Heart left ventricle (tissue), 13 donors: ENCODE measurements at regions not wholly inside any gene's neighbourhood (a gene's known extent, or its start where the extent isn't known, plus 50 kb on each side); places are given as distances from the start of the nearest gene placed in this dataset.

Source experiments
- POLR2A ChIP-seq, 2 donors: fragments of 450-650 bp; IDR thresholded peaks; one replicate each; pipeline ENCODE4 v1.6.1; 2017; ENCODE audit warnings: antibody characterized with exemption in 2 of 2, mild to moderate bottlenecking in 2 of 2, moderate library complexity in 2 of 2
- TF ChIP-seq, protein P1 (sequence below), 12 donors: fragments of 200-600 bp; sonication (generic) in 4 of 12; IDR thresholded peaks; one replicate each; pipeline versions ENCODE4 v1.5.0 to v1.8.0; 2018 to 2022; ENCODE audit warnings: antibody characterized with exemption in 12 of 12, mild to moderate bottlenecking in 5 of 12
- donor health status: ischemic (EF 13 %, LVEDD 7.1; RV severe dilation, severe dysfunction).
- donor health status: DM: no; HTN: yes; CAD: no.
- donor health status: DM: no; HTN: no; CAD: no.
- donor health status: ischemic (EF 25% LVEDD 6.9; RV normal size, moderate dysfunction).
- donor health status: ischemic (EF 25% LVEDD 5.7; RV mildly dilated, moderate dysfunction).
- donor health status: ischemic (EF 35%, LVEDD 5.7; RV mildly dilated, moderate dysfunction).
- donor health status: nonischemic (EF 11% LVEDD 7.7; RV severe dilation, severe dysfunction).
- donor health status: DM: yes; HTN: yes; CAD: no.
- donor health status: PGD.
- donor health status: ischemic (EF 29% LVEDD 5.4; RV normal size, mild dysfunction).
- donor health status: nonischemic (EF 23%, LVEDD 6.1; RV moderate dilation, normal function).

DNA sequence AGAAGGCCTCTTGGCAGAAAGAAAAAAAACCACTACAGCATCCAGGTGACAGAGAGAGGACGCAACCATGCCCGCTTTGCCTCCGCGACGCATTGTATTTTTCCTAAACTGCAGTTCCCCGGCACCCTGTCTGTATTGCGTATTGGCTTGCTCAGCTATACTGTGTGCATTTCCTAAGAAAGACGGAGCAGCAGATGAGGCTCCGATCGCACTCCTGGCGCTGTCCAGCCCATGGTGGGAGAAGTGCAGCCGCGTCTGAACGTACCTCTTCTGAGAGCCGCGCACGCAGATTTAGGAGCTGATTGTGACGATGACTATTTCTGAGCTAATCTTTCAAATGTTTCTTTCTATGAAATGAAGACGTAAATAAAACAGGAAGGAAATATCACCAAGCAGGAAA is 366.5 kb downstream of the IRX1 start:
- TF ChIP-seq, protein P1, sequence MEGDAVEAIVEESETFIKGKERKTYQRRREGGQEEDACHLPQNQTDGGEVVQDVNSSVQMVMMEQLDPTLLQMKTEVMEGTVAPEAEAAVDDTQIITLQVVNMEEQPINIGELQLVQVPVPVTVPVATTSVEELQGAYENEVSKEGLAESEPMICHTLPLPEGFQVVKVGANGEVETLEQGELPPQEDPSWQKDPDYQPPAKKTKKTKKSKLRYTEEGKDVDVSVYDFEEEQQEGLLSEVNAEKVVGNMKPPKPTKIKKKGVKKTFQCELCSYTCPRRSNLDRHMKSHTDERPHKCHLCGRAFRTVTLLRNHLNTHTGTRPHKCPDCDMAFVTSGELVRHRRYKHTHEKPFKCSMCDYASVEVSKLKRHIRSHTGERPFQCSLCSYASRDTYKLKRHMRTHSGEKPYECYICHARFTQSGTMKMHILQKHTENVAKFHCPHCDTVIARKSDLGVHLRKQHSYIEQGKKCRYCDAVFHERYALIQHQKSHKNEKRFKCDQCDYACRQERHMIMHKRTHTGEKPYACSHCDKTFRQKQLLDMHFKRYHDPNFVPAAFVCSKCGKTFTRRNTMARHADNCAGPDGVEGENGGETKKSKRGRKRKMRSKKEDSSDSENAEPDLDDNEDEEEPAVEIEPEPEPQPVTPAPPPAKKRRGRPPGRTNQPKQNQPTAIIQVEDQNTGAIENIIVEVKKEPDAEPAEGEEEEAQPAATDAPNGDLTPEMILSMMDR (IDR thresholded peaks at IDR 0.05) = no peak
- no peak for TF ChIP-seq POLR2A (IDR thresholded peaks at IDR 0.05)
